ENCODE measurements at regions not wholly inside any gene's neighbourhood (a gene's known extent, or its start where the extent isn't known, plus 50 kb on each side); places are given as distances from the start of the nearest gene placed in this dataset.
A peak's percentile ranks its signal among the peaks of the same experiment; 100 is the strongest.

DNA sequence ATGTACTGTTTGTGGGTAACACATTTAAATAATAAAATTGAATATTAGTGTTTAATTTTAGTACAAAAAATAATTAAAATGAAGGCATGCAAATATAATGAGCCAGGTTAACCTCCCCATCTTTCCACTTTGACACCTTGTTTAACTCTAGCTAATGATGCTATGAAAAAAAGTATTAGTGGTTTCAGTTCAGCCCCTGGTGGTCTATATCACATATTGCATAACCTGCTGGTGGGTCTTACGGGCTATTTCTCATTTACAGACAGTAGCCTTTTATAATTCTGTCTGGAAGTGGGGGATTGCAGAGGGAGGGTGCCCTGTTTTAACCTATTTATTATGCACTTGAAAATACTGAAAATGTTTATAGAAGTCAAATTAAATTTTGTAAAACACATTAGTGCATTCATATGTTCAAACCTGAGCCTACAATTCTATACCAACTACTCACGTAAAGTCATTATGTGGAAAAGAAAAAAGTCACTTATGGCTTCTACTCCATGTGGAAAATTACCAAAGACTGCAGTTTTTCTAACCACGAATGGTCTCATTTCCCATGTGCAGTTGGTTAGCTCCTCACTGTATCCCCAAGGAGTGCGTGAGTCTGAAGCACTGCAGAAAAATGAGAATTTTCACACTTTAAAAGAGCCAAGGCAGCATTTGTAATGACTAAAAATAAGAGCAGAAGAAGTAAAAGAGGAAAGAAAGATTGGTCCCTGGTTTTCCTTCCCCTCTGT, 381.0 kb downstream of the MTX2 start:
- peaks cover 0 to 7% (median 0%) of the 10 kb centered on the region in 9 donors for H3K4me1 ChIP-seq
- ATAC-seq (no peak), DNase-seq (no peak)
- intact Hi-C loops (cut with DNase I) = loop anchor here (5.0 to 10.0 kb wide), 8 partner anchors 157 to 963 kb away; partner anchors contain the start of gene HOXD8 (in 2 of the 10)
- H3K4me3 ChIP-seq = no peak overlapping the region
- 88% methylated on average over 4 of the region's 4 CpGs for WGBS, 2 donors
- no peaks in the 10 kb centered on the region for H3K36me3 ChIP-seq
- no peak overlapping the region for H3K27ac ChIP-seq
- peaks cover 6 to 81% (median 55%) of the 10 kb centered on the region in 7 donors for H3K27me3 ChIP-seq
- no peaks in the 10 kb centered on the region for H3K9me3 ChIP-seq
- TF ChIP-seq, protein P1, sequence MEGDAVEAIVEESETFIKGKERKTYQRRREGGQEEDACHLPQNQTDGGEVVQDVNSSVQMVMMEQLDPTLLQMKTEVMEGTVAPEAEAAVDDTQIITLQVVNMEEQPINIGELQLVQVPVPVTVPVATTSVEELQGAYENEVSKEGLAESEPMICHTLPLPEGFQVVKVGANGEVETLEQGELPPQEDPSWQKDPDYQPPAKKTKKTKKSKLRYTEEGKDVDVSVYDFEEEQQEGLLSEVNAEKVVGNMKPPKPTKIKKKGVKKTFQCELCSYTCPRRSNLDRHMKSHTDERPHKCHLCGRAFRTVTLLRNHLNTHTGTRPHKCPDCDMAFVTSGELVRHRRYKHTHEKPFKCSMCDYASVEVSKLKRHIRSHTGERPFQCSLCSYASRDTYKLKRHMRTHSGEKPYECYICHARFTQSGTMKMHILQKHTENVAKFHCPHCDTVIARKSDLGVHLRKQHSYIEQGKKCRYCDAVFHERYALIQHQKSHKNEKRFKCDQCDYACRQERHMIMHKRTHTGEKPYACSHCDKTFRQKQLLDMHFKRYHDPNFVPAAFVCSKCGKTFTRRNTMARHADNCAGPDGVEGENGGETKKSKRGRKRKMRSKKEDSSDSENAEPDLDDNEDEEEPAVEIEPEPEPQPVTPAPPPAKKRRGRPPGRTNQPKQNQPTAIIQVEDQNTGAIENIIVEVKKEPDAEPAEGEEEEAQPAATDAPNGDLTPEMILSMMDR (IDR thresholded peaks at IDR 0.05) = peak in 1 of 9 donors; percentile 5

DNA sequence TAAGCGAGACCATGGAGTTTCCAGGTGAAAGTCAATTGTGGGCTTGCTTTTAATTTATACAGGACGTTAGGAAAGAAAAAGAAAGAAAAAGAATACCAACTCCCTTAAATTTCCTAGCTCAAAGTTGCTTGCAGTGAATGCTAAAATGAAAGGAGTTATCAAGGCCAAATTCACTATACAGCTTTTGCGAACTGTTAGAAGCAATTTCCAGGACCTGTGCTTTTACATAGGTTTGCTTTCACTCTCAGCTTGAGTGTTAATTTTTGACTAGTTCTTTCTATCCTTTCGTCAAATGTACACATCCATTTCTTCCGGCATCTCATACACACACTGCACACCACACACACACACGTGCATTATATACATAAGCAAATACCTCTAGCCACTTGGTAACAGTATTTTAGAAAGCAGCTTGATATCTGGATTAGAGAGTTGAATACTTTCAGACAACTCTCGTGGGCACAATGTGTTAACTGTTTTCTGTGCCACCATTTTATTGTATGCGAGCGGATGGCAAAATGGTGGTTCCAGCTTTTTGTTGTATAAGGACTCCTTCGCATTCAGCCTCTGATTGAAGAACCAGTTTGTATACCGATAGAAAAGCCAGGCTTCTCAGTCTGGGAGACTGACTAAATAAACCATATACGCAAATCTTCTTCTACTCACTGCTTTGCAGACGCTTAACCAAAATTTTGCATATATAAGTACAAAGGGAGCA, 381.8 kb downstream of the MTX2 start:
- ATAC-seq (no peak), DNase-seq (no peak)
- no peak overlapping the region for H3K27ac ChIP-seq
- TF ChIP-seq, protein P1 (IDR thresholded peaks at IDR 0.05) = no peak
- H3K9me3 ChIP-seq = no peaks in the 10 kb centered on the region
- peaks cover 0 to 7% (median 0%) of the 10 kb centered on the region in 9 donors for H3K4me1 ChIP-seq
- no peak overlapping the region for H3K4me3 ChIP-seq
- H3K27me3 ChIP-seq = peaks cover 5 to 81% (median 49%) of the 10 kb centered on the region in 7 donors
- intact Hi-C loops (cut with DNase I) = loop anchor here (1.0 to 10.0 kb wide), 9 partner anchors 156 to 964 kb away; partner anchors contain the start of gene HOXD8 (in 2 of the 10)
- H3K36me3 ChIP-seq = no peaks in the 10 kb centered on the region
- 89% methylated on average over 13 of the region's 13 CpGs for WGBS, 2 donors

DNA sequence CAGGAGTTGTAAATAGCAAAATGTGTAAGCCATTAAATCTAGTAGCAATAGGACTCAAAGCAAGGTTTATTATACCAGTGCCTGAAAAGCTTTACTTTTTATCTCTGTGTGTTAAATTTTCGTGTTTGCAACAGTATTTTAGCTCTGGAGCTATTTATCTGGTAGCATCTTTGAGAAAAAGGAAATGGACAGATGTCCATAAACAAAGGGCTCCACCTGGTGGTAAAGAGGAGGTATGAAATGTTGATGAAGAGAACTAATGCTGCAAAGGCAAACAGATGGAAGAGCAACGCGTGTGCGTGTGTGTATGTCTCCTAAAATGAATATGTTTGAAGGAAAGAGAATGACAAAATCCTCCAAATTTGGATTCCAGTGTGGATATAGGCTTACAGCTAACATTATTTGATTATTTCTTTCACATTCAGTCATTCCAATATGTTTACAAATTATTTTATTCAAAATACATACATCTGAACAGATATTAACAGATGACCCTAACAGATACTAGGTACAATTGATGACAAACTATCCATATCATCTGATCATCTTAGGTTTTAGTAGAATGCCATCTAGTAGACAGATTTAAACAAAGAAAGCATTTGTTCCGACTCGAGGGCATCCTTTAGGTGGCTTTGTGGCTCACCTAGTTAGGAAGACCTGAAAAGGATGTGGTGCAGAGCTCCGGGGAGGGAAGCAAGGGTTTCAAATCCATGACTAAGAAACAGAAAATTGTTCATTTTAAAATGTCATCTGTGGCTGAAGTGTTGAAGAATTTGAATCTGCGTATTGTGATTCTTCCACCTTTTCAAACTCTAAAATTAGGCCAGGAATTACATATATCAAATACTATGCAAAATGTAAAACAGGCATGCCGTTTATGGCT, 383.3 kb downstream of the MTX2 start:
- Histone ChIP-seq H3K27me3 (peaks cover 0 to 68% (median 36%) of the 10 kb centered on the region in 7 donors), H3K4me1 (peaks cover 0 to 7% (median 0%) of the 10 kb centered on the region in 9 donors), H3K4me3 (no peak overlapping the region), H3K36me3 (no peaks in the 10 kb centered on the region), H3K27ac (no peak overlapping the region), H3K9me3 (no peaks in the 10 kb centered on the region)
- whole genome bisulfite sequencing, 2 donors = 49 to 64% methylated on average over 9 of the region's 9 CpGs
- ATAC-seq (peak in 4 of 8 donors; percentile 34 to 62 (median 51)), DNase-seq (peak in 1 of 2 donors; percentile 12)
- intact Hi-C loops (cut with DNase I) = loop anchor here (5.0 to 10.0 kb wide), 8 partner anchors 155 to 965 kb away; partner anchors contain the start of gene HOXD8 (in 2 of the 10)
- TF ChIP-seq, protein P1 (IDR thresholded peaks at IDR 0.05) = peak; percentile 49 to 88 (median 80)

All from heart right ventricle (tissue), 16 donors.